ENCODE measurements at regions not wholly inside any gene's neighbourhood (a gene's known extent, or its start where the extent isn't known, plus 50 kb on each side); places are given as distances from the start of the nearest gene placed in this dataset.

- Histone ChIP-seq H3K36me3 (ENCODE audit: control insufficient read depth in 4 of 4, insufficient read depth in 4 of 4, low read length in 4 of 4) (no peaks in the 10 kb centered on the region), H3K9me3 (ENCODE audit: control insufficient read depth in 4 of 4, insufficient read depth in 3 of 4, low read length in 3 of 4) (peaks cover 0 to 2% (median 0%) of the 10 kb centered on the region in 4 donors)
Measured at GRCh38 chr3:74564560-74564959, 49.9 kb downstream of the CNTN3 start.

GRCh38 chr3:74562558-74563269 is 51.7 kb downstream of the CNTN3 start:
- TF ChIP-seq, protein P1, sequence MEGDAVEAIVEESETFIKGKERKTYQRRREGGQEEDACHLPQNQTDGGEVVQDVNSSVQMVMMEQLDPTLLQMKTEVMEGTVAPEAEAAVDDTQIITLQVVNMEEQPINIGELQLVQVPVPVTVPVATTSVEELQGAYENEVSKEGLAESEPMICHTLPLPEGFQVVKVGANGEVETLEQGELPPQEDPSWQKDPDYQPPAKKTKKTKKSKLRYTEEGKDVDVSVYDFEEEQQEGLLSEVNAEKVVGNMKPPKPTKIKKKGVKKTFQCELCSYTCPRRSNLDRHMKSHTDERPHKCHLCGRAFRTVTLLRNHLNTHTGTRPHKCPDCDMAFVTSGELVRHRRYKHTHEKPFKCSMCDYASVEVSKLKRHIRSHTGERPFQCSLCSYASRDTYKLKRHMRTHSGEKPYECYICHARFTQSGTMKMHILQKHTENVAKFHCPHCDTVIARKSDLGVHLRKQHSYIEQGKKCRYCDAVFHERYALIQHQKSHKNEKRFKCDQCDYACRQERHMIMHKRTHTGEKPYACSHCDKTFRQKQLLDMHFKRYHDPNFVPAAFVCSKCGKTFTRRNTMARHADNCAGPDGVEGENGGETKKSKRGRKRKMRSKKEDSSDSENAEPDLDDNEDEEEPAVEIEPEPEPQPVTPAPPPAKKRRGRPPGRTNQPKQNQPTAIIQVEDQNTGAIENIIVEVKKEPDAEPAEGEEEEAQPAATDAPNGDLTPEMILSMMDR (IDR thresholded peaks at IDR 0.05; ENCODE audit: control extremely low read depth, extremely low read depth), result no peak
- no peak overlapping the region for H3K9ac ChIP-seq (ENCODE audit: insufficient read depth in 1 of 2, low read length in 2 of 2)
- H3K36me3 ChIP-seq (ENCODE audit: control insufficient read depth in 4 of 4, insufficient read depth in 4 of 4, low read length in 4 of 4), result no peaks in the 10 kb centered on the region
- H3K4me3 ChIP-seq, result no peak overlapping the region
- H3K27ac ChIP-seq (ENCODE audit: low read depth in 1 of 2, low read length in 1 of 2), result no peak overlapping the region
- DNase-seq, result peak; percentile 69 to 92 (median 90)
- H3K4me1 ChIP-seq (ENCODE audit: control insufficient read depth in 5 of 5, insufficient read depth in 5 of 5, low read length in 5 of 5), result peaks cover 0 to 19% (median 0%) of the 10 kb centered on the region in 5 donors
- peaks cover 0 to 2% (median 0%) of the 10 kb centered on the region in 4 donors for H3K9me3 ChIP-seq (ENCODE audit: control insufficient read depth in 4 of 4, insufficient read depth in 3 of 4, low read length in 3 of 4)
- no peak for ATAC-seq (ENCODE audit: insufficient read depth, low FRiP score)
- no peaks in the 10 kb centered on the region for H3K27me3 ChIP-seq (ENCODE audit: control insufficient read depth in 3 of 3, insufficient read depth in 3 of 3, low read length in 2 of 3)
- 77 to 81% methylated on average over 8 of the region's 8 CpGs for WGBS, 2 donors

More at GRCh38 chr3:74564560-74564959, 49.9 kb downstream of the CNTN3 start:
- 91 to 94% methylated on average over 3 of the region's 3 CpGs for WGBS, 2 donors
- Histone ChIP-seq H3K27ac (ENCODE audit: low read depth in 1 of 2, low read length in 1 of 2) (no peak overlapping the region), H3K27me3 (ENCODE audit: control insufficient read depth in 3 of 3, insufficient read depth in 3 of 3, low read length in 2 of 3) (no peaks in the 10 kb centered on the region), H3K9ac (ENCODE audit: insufficient read depth in 1 of 2, low read length in 2 of 2) (no peak overlapping the region), H3K4me1 (ENCODE audit: control insufficient read depth in 5 of 5, insufficient read depth in 5 of 5, low read length in 5 of 5) (peaks cover 0 to 19% (median 0%) of the 10 kb centered on the region in 5 donors), H3K4me3 (no peak overlapping the region)
- TF ChIP-seq, protein P1 (IDR thresholded peaks at IDR 0.05; ENCODE audit: control extremely low read depth, extremely low read depth), result no peak
- DNase-seq (no peak), ATAC-seq (ENCODE audit: insufficient read depth, low FRiP score) (no peak)

DNA sequence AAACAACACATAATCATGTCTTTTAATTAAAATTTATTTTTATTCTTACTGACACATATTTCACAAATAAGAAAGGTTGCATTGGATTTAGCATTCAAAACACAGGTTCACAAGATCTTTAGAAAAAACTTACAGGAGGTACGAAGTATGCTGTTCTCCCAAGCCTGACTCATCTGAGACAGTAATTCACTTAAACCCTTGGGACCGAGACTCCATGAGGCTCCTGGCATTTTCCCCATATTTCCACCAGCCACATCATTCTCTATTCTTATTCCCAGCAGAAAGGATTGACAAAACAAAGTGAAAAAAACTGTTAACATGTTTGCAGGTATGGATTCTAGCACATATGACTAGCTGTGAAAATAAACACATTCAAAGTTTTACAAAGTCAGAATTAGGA is 52.6 kb downstream of the CNTN3 start:
- Histone ChIP-seq H3K4me1 (ENCODE audit: control insufficient read depth in 5 of 5, insufficient read depth in 5 of 5, low read length in 5 of 5) (peaks cover 0 to 19% (median 0%) of the 10 kb centered on the region in 5 donors), H3K9ac (ENCODE audit: insufficient read depth in 1 of 2, low read length in 2 of 2) (no peak overlapping the region), H3K4me3 (no peak overlapping the region), H3K27ac (ENCODE audit: low read depth in 1 of 2, low read length in 1 of 2) (no peak overlapping the region), H3K27me3 (ENCODE audit: control insufficient read depth in 3 of 3, insufficient read depth in 3 of 3, low read length in 2 of 3) (no peaks in the 10 kb centered on the region), H3K36me3 (ENCODE audit: control insufficient read depth in 4 of 4, insufficient read depth in 4 of 4, low read length in 4 of 4) (no peaks in the 10 kb centered on the region), H3K9me3 (ENCODE audit: control insufficient read depth in 4 of 4, insufficient read depth in 3 of 4, low read length in 3 of 4) (peaks cover 0 to 2% (median 0%) of the 10 kb centered on the region in 4 donors)
- 87 to 89% methylated on average over 2 of the region's 2 CpGs for WGBS, 2 donors
- DNase-seq (no peak), ATAC-seq (ENCODE audit: insufficient read depth, low FRiP score) (no peak)
- TF ChIP-seq, protein P1 (IDR thresholded peaks at IDR 0.05; ENCODE audit: control extremely low read depth, extremely low read depth), result no peak

Measured in lung (tissue), 11 donors.